ENCODE measurements at regions not wholly inside any gene's neighbourhood (a gene's known extent, or its start where the extent isn't known, plus 50 kb on each side); places are given as distances from the start of the nearest gene placed in this dataset.
A peak's percentile ranks its signal among the peaks of the same experiment; 100 is the strongest.

GRCh38 chr13:34046457-34046856 lies 228.5 kb downstream of the RFC3 start:
- FAIRE-seq = no peak

GRCh38 chr13:34048652-34049051 lies 230.7 kb downstream of the RFC3 start:
- no peak for FAIRE-seq

- no peak for FAIRE-seq
Measured at GRCh38 chr13:34056733-34057258, 238.8 kb downstream of the RFC3 start.

- FAIRE-seq = no peak
Measured at GRCh38 chr13:34064456-34065205, 246.7 kb downstream of the RFC3 start.

GRCh38 chr13:34065928-34066327 lies 248.0 kb downstream of the RFC3 start:
- FAIRE-seq = no peak

- FAIRE-seq = no peak
Measured at GRCh38 chr13:34066344-34066743, 248.4 kb downstream of the RFC3 start.

- no peak for FAIRE-seq
Measured at GRCh38 chr13:34070006-34070405, 252.1 kb downstream of the RFC3 start.

- no peak for FAIRE-seq
Measured at GRCh38 chr13:34070544-34071303, 252.8 kb downstream of the RFC3 start.

GRCh38 chr13:34076319-34076718 lies 258.4 kb downstream of the RFC3 start:
- FAIRE-seq = no peak

- peak; percentile 93 for FAIRE-seq
Measured at GRCh38 chr13:34076943-34077703, 259.2 kb downstream of the RFC3 start.

GRCh38 chr13:34078334-34078999 lies 260.5 kb downstream of the RFC3 start:
- FAIRE-seq = no peak

GRCh38 chr13:34085204-34085603 lies 267.3 kb downstream of the RFC3 start:
- FAIRE-seq = no peak

- no peak for FAIRE-seq
Measured at GRCh38 chr13:34086281-34086680, 268.3 kb downstream of the RFC3 start.

- FAIRE-seq = no peak
Measured at GRCh38 chr13:34087791-34088190, 269.8 kb downstream of the RFC3 start.

- FAIRE-seq = no peak
Measured at GRCh38 chr13:34103854-34104253, 285.9 kb downstream of the RFC3 start.

GRCh38 chr13:34104853-34105252 lies 286.9 kb downstream of the RFC3 start:
- FAIRE-seq = no peak

- FAIRE-seq = no peak
Measured at GRCh38 chr13:34107806-34108205, 289.9 kb downstream of the RFC3 start.

GRCh38 chr13:34108410-34108809 lies 290.5 kb downstream of the RFC3 start:
- FAIRE-seq = no peak

GRCh38 chr13:34114581-34114980 lies 296.6 kb downstream of the RFC3 start:
- no peak for FAIRE-seq

- FAIRE-seq = no peak
Measured at GRCh38 chr13:34116651-34117050, 298.7 kb downstream of the RFC3 start.

- FAIRE-seq = no peak
Measured at GRCh38 chr13:34124666-34125306, 306.8 kb downstream of the RFC3 start.

- no peak for FAIRE-seq
Measured at GRCh38 chr13:34127523-34127922, 309.6 kb downstream of the RFC3 start.
